ENCODE measurements at regions not wholly inside any gene's neighbourhood (a gene's known extent, or its start where the extent isn't known, plus 50 kb on each side); places are given as distances from the start of the nearest gene placed in this dataset.

DNA sequence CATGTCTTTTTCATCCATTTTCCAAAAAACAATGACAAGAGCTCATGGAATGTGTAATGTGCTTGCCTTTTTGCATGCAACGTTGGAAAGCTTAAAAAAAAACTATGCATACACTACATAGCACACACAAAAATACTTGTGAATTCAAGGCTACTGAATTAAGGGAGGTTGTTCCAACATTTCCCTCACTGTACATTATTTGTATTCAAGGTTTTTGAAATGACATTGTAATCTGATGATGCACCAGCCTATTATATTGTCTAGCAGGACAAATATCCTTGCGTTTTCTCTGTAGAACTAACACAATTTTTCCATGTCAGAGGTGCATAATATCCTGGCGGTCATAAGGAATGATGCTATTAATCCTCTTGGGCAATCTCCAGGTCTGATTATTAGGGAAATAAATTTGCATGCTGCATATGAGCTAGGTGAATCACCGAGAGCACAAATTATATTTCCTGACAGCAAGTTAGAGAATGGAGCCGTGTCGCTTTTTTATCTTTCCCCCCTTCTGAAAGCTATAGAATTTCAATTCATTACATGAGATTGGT is 836.9 kb upstream of the FANCL start:
- Mint-ChIP-seq H3K27me3 (no peaks in the 10 kb centered on the region), H3K36me3 (ENCODE audit: low read depth) (no peaks in the 10 kb centered on the region), H3K27ac (no peak overlapping the region), H3K4me3 (no peak overlapping the region), H3K4me1 (no peaks in the 10 kb centered on the region), H3K9me3 (ENCODE audit: low read depth) (no peaks in the 10 kb centered on the region)
- intact Hi-C loops (cut with DNase I, micrococcal nuclease), result no loop called here
- no peak for DNase-seq
- CTCF ChIA-PET, result interaction anchor here (1.0 kb wide), 1 partner anchor 9 kb away, joined by 4 read pairs; no protein-coding TSS in a partner anchor
- no peak for ATAC-seq
- POLR2A ChIA-PET, result no interaction called here

DNA sequence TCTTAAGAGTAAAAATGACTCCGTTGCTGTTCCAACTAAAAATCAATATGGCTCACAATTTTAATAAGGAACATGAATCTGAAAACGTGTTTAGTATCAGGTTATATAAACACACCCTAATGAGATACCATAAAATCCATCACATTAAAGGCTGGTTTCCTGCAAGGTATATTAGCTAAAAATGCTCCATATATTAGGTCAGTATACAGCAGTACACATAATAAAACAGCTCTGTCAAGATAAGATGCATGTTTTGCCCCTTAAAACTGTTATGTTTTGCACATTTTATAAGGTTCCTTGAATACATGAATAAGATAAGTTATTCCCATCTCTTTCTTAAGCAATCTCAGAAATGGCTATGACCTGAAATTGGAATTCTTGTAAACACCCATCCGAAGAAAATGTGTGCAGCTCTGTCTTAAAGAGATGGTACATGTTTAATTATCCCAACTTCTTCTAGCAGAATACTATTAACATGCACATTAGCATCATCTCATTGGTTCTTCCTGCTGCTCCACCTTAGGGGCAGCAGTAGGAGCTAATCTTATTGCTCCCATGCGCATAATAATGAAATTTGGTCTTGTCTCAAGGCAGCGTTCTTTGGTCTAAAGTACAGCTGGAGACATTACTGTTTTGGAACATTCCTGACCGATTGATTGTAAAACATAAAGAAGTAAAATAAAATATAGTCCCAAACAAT is 836.1 kb upstream of the FANCL start:
- intact Hi-C loops (cut with DNase I, micrococcal nuclease), result no loop called here
- Mint-ChIP-seq H3K9me3 (ENCODE audit: low read depth) (no peaks in the 10 kb centered on the region), H3K36me3 (ENCODE audit: low read depth) (no peaks in the 10 kb centered on the region), H3K4me1 (no peaks in the 10 kb centered on the region), H3K4me3 (no peak overlapping the region), H3K27me3 (no peaks in the 10 kb centered on the region), H3K27ac (no peak overlapping the region)
- ATAC-seq, result no peak
- ChIA-PET POLR2A (no interaction called here), CTCF (interaction anchor here (1.0 kb wide), 1 partner anchor 8 kb away, joined by 4 read pairs; no protein-coding TSS in a partner anchor)
- no peak for DNase-seq

DNA sequence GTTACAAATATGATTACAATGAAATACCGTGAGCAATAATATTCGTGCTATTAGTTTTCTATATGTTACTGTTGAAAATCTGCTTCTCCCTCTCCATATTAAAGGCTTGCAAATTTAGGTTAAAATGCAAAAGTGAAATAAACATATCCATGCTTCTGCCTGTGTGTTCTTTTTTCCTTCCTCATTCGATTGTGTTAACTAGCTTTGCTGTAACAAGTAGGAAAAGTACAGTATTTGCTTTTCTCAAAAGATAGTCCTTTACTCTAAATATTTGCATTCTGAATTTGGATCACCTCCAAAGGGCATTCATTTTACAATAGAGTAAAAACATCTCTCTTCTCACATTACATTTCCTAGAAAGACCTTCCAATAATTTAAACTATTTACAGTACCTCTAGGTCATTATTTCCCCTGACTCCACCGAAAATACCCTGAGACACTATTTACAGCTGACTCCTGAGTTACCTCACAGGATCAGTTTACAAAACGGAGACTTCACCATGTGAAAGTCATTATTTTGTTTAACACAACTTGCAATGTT is 835.0 kb upstream of the FANCL start:
- ATAC-seq (no peak), DNase-seq (no peak)
- H3K9me3 Mint-ChIP-seq (ENCODE audit: low read depth), result no peaks in the 10 kb centered on the region
- ChIA-PET POLR2A (no interaction called here), CTCF (no interaction called here)
- intact Hi-C loops (cut with DNase I, micrococcal nuclease), result no loop called here
- H3K4me3 Mint-ChIP-seq, result no peak overlapping the region
- H3K36me3 Mint-ChIP-seq (ENCODE audit: low read depth), result no peaks in the 10 kb centered on the region
- no peaks in the 10 kb centered on the region for H3K4me1 Mint-ChIP-seq
- H3K27ac Mint-ChIP-seq, result no peak overlapping the region
- H3K27me3 Mint-ChIP-seq, result no peaks in the 10 kb centered on the region

DNA sequence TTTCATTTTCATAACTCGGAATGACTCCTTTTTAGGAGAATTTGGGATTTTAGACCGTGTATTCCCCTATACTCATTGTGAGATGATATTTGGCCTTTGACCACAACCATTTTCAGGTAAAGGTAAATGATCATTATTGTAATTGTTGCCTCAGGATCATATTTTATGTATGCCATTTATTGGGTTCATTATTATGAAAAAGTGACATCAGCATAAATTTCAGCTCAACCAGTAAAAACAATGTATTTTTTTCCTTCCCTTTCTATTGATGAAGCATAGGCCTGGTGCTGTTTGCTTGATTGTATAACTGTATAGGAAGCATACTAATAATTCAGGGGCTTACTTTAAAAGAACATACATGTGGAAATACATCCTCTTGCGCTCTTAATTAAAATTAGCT is 832.9 kb upstream of the FANCL start:
- ChIA-PET CTCF (no interaction called here), POLR2A (no interaction called here)
- H3K9me3 Mint-ChIP-seq (ENCODE audit: low read depth), result no peaks in the 10 kb centered on the region
- no peaks in the 10 kb centered on the region for H3K4me1 Mint-ChIP-seq
- intact Hi-C loops (cut with DNase I, micrococcal nuclease), result no loop called here
- no peaks in the 10 kb centered on the region for H3K27me3 Mint-ChIP-seq
- no peaks in the 10 kb centered on the region for H3K36me3 Mint-ChIP-seq (ENCODE audit: low read depth)
- H3K4me3 Mint-ChIP-seq, result no peak overlapping the region
- ATAC-seq, result no peak
- H3K27ac Mint-ChIP-seq, result no peak overlapping the region
- no peak for DNase-seq

DNA sequence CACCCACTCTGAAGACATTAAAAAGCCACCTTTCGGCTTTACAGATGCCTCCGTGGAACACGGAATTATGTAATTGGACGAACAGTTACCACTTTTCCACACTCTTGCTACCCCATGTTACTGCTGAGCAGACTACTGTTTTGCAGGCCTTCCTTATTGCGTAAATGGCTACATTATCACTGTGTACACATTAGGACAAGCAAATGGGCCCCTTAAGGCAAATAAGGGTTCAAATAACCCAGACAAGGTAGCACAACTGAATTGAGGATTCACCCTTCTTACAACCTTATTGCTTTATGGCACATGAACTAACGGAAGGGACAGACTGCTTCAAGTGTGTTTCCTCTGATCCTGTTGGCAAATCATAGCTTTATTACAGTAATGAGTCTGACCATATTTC is 832.2 kb upstream of the FANCL start:
- Mint-ChIP-seq H3K4me1 (no peaks in the 10 kb centered on the region), H3K27me3 (no peaks in the 10 kb centered on the region), H3K36me3 (ENCODE audit: low read depth) (no peaks in the 10 kb centered on the region), H3K9me3 (ENCODE audit: low read depth) (no peaks in the 10 kb centered on the region), H3K27ac (no peak overlapping the region), H3K4me3 (no peak overlapping the region)
- ChIA-PET POLR2A (no interaction called here), CTCF (interaction anchor here (0.5 kb wide), 1 partner anchor 105 kb away, joined by 3 read pairs; no protein-coding TSS in a partner anchor)
- ATAC-seq (no peak), DNase-seq (no peak)
- intact Hi-C loops (cut with DNase I, micrococcal nuclease), result no loop called here

DNA sequence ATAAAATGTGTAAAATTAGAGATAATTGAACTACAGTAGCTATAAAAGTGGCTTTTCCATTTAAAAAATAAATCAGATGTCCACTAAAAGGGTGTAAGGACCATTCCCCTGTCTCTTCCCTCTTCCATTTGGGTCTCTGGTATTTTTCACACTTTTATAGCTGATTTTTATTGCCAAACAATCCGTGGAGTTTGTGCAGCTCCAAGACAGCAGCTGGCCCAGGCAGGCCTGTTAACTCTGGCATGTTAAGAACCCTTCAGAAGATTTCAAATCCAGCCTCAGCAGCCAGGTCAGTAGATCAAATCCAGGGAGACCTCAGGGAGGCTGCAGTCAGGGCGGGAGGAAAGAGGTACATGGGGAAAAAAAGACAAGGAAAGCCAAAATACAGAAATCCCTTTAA is 827.1 kb upstream of the FANCL start:
- POLR2A ChIA-PET, result no interaction called here
- intact Hi-C loops (cut with DNase I, micrococcal nuclease), result no loop called here
- ATAC-seq (no peak), DNase-seq (no peak)
- H3K4me1 Mint-ChIP-seq, result no peaks in the 10 kb centered on the region
- CTCF ChIA-PET, result no interaction called here
- H3K27me3 Mint-ChIP-seq, result no peaks in the 10 kb centered on the region
- H3K4me3 Mint-ChIP-seq, result no peak overlapping the region
- no peak overlapping the region for H3K27ac Mint-ChIP-seq
- H3K9me3 Mint-ChIP-seq (ENCODE audit: low read depth), result no peaks in the 10 kb centered on the region
- no peaks in the 10 kb centered on the region for H3K36me3 Mint-ChIP-seq (ENCODE audit: low read depth)

DNA sequence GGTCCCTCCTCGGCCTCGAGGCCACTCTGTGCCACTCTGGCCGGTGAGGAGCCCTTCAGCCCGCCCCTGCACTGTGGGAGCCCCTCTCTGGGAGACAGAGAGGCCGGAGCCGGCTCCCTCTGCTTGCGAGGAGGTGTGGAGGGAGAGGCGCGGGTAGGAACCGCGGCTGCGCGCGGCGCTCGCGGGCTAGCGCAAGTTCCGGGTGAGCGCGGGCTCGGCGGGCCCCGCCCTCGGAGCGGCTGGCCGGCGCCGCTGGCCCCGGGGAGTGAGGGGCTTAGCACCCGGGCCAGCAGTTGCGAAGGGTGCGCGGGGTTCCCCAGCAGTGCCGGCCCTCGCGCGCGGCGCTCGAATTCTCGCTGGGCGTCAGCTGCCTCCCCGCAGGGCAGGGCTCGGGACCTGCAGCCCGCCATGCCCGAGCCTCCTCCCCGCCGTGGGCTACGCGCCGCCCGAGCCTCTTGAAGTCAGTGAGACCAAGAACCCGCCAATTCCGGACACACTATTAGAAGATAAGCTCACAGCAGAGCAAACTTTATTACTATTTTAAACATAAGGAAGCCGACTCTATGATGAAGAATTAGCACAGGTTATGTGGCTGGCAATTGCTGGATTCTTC is 825.8 kb upstream of the FANCL start:
- POLR2A ChIA-PET, result no interaction called here
- CTCF ChIA-PET, result no interaction called here
- no peak overlapping the region for H3K27ac Mint-ChIP-seq
- H3K27me3 Mint-ChIP-seq, result no peaks in the 10 kb centered on the region
- DNase-seq (no peak), ATAC-seq (no peak)
- H3K36me3 Mint-ChIP-seq (ENCODE audit: low read depth), result no peaks in the 10 kb centered on the region
- H3K4me3 Mint-ChIP-seq, result no peak overlapping the region
- H3K4me1 Mint-ChIP-seq, result no peaks in the 10 kb centered on the region
- no peaks in the 10 kb centered on the region for H3K9me3 Mint-ChIP-seq (ENCODE audit: low read depth)
- intact Hi-C loops (cut with DNase I, micrococcal nuclease), result no loop called here

DNA sequence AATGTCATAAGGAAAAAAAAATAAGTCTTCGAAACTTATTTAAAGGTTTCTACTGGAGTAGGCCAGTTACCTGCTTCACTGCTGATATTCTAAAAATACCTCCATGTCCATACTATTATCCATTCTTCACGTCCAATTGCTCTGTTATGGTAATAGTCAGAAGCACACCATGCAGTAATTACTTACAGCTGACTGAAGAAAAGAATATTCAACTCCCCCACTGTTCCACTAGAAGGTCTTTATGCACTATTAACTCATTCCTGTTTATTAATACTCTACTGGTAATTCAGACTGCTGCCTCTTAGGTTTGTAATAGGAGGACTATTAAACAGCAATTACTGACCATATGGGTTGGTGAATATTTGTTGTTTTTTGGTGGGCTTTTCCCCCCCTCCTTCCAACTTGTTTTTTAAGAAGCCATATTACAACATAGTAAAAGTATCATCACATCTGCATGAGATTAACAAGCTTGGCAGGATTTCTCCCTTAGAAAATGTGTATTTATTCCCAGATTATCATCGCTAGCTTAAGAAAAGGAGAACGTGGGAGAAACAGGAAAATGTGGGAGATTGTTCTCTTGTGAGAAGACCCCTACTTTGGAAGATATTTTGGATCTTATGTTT is 806.4 kb upstream of the FANCL start:
- H3K36me3 Mint-ChIP-seq (ENCODE audit: low read depth), result no peaks in the 10 kb centered on the region

DNA sequence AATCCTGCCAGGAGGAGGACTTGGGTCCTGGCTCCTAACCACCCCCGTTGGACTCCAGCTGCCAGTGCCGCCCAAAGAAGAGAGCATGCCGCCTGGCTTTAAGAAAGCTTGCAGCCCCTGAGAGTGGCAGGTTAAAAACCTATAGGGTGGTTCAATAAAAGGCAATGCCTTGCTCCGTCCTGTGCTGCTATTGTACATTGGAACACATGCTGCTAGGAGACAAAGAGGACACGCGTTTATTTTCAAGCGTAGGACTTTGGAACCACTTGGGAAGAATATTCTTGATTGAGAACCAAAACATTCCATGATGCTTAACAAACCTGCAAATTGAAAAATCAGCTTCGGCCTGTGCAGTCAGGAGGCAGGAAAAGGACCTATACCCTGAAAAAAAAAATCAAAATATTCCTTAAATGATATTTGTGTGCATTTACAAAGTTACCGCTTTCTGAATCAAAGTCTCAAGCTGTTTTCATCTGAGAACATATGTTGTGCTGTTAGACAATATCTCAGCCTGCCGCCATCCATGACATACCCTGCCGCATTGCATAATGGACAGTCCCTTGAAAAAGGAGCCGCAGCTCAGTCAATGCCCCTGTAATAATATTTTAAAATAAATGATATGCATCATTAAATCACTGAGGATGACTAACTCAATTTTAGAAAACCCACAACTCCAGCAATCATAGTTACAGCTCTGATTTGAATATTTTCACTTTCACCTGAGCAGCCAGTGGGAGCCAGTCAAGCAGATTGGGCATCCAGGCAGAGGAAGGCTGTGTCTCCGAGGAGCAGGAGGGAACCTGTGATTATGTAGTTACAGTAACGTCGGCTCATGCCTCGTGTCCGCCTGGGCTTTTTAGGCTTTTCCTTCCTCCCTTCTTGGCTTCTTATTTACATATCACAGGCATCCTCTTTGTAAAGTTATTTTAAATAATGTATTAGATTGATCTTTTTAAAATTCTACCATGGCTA is 805.6 kb upstream of the FANCL start:
- Mint-ChIP-seq H3K4me3 (no peak overlapping the region), H3K9me3 (ENCODE audit: low read depth) (no peaks in the 10 kb centered on the region), H3K36me3 (ENCODE audit: low read depth) (no peaks in the 10 kb centered on the region), H3K27me3 (no peaks in the 10 kb centered on the region), H3K27ac (no peak overlapping the region), H3K4me1 (no peaks in the 10 kb centered on the region)
- ATAC-seq, result no peak
- CTCF ChIA-PET, result no interaction called here
- no peak for DNase-seq
- POLR2A ChIA-PET, result no interaction called here
- intact Hi-C loops (cut with DNase I, micrococcal nuclease), result no loop called here

More for the DNA sequence above, 806.4 kb upstream of the FANCL start:
- POLR2A ChIA-PET, result no interaction called here
- DNase-seq (no peak), ATAC-seq (no peak)
- no peaks in the 10 kb centered on the region for H3K27me3 Mint-ChIP-seq
- no peak overlapping the region for H3K27ac Mint-ChIP-seq
- CTCF ChIA-PET, result no interaction called here
- H3K4me3 Mint-ChIP-seq, result no peak overlapping the region
- H3K4me1 Mint-ChIP-seq, result no peaks in the 10 kb centered on the region
- no peaks in the 10 kb centered on the region for H3K9me3 Mint-ChIP-seq (ENCODE audit: low read depth)
- intact Hi-C loops (cut with DNase I, micrococcal nuclease), result no loop called here

DNA sequence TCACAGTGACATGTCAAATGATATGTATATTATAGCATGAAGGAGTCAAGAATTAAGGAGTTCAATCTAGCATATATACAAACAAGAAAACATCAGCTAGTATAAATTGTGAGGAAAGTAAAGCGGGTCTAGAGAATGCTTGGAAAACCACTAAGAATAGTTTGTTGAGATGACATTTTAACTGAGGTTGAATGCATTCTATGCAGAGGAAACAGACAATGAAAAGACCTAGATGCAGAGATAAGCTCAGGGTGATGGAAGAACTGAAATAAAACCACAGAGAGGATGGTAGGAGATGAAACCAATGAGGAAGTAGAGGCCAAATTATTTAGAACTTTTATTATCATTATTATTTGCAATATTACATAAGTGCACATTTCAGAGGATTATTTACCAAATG is 803.6 kb upstream of the FANCL start:
- POLR2A ChIA-PET, result interaction anchor here (0.6 kb wide), 1 partner anchor 736 kb away, joined by 3 read pairs; no protein-coding TSS in a partner anchor
- Mint-ChIP-seq H3K4me3 (no peak overlapping the region), H3K27me3 (no peaks in the 10 kb centered on the region), H3K9me3 (ENCODE audit: low read depth) (no peaks in the 10 kb centered on the region), H3K4me1 (no peaks in the 10 kb centered on the region), H3K36me3 (ENCODE audit: low read depth) (no peaks in the 10 kb centered on the region), H3K27ac (no peak overlapping the region)
- CTCF ChIA-PET, result no interaction called here
- intact Hi-C loops (cut with DNase I, micrococcal nuclease), result no loop called here
- DNase-seq (no peak), ATAC-seq (no peak)

DNA sequence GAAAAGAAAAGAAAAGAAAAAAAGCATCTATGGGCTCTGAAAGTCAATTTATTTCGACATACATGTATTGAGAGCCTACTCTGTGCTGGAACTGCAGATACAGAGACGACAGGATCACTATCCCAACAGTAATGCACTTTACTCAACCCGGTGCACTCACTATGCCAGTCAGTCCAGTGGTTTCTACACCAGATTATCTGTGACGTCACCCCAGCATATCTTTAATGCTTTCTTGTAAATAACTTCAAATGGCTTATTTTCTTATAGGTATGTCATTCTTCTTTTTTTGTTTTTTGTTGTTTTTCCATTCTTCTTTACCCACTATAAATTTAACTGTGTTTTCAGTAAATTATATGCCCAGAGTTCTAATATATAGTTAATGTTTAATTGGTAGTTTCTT is 800.0 kb upstream of the FANCL start:
- Mint-ChIP-seq H3K36me3 (ENCODE audit: low read depth) (no peaks in the 10 kb centered on the region), H3K27me3 (no peaks in the 10 kb centered on the region), H3K27ac (no peak overlapping the region), H3K9me3 (ENCODE audit: low read depth) (no peaks in the 10 kb centered on the region), H3K4me1 (no peaks in the 10 kb centered on the region), H3K4me3 (no peak overlapping the region)
- DNase-seq, result no peak
- intact Hi-C loops (cut with DNase I, micrococcal nuclease), result no loop called here
- CTCF ChIA-PET, result interaction anchor here (0.7 kb wide), 1 partner anchor 21 kb away, joined by 3 read pairs; no protein-coding TSS in a partner anchor
- POLR2A ChIA-PET, result no interaction called here
- no peak for ATAC-seq
